BE2C (cell line): ENCODE measurements at regions not wholly inside any gene's neighbourhood (a gene's known extent, or its start where the extent isn't known, plus 50 kb on each side); places are given as distances from the start of the nearest gene placed in this dataset.

Experiments
- DNase-seq: peaks from one replicate; pipeline ENCODE4 v3.0.0-alpha.2; 2020
- H3K27me3 ChIP-seq: fragments of 250-450 bp; sonication (Bioruptor Pico); 2 replicates; pipeline ENCODE4 v1.5.1; 2020; ENCODE audit warnings: mild to moderate bottlenecking
- H3K36me3 ChIP-seq: fragments of 250-450 bp; sonication (Bioruptor Pico); 2 replicates; pipeline ENCODE4 v1.5.1; 2020; ENCODE audit warnings: mild to moderate bottlenecking
- H3K4me1 ChIP-seq: fragments of 250-450 bp; sonication (Bioruptor Pico); 2 replicates; pipeline ENCODE4 v1.5.1; 2020
- H3K4me3 ChIP-seq: 2 replicates; pipeline ENCODE4 v1.5.1; 2011; ENCODE audit warnings: low read depth, low read length
- H3K9me3 ChIP-seq: fragments of 250-450 bp; sonication (Bioruptor Pico); 2 replicates; pipeline ENCODE4 v1.5.1; 2020
- CTCF ChIP-seq: IDR thresholded peaks from 2 replicates; pipeline ENCODE4 v1.5.1; 2012; ENCODE audit warnings: mild to moderate bottlenecking, low read depth, low read length

GRCh38 chr1:4210043-4210442 lies 310.0 kb upstream of the C1orf174 start:
- Histone ChIP-seq H3K4me1 (no peaks in the 10 kb centered on the region), H3K9me3 (no peaks in the 10 kb centered on the region), H3K36me3 (no peaks in the 10 kb centered on the region), H3K4me3 (no peak overlapping the region), H3K27me3 (no peaks in the 10 kb centered on the region)
- no peak for TF ChIP-seq CTCF
- no peak for DNase-seq

DNA sequence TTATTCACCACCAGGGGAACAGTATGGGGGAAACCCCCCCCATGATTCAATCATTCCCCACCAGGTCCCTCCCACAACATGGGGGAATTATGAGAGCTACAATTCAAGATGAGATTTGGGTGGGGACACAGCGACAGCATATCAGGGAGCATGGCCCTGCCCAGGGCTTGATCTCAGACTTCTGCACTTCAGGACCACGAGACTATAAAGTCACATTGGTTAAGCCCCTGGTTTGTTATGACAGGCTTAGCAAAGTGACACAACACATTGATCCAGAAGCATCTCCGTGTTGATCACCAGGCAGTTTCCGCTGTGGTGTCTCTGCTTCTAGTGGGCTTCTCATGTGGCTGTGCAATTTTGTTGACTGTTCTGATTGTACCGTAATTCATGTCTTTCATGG lies 312.7 kb upstream of the C1orf174 start:
- no peaks in the 10 kb centered on the region for H3K27me3 ChIP-seq
- no peak for DNase-seq
- H3K4me1 ChIP-seq = no peaks in the 10 kb centered on the region
- no peak overlapping the region for H3K4me3 ChIP-seq
- no peak for TF ChIP-seq CTCF
- H3K9me3 ChIP-seq = no peaks in the 10 kb centered on the region
- H3K36me3 ChIP-seq = no peaks in the 10 kb centered on the region

DNA sequence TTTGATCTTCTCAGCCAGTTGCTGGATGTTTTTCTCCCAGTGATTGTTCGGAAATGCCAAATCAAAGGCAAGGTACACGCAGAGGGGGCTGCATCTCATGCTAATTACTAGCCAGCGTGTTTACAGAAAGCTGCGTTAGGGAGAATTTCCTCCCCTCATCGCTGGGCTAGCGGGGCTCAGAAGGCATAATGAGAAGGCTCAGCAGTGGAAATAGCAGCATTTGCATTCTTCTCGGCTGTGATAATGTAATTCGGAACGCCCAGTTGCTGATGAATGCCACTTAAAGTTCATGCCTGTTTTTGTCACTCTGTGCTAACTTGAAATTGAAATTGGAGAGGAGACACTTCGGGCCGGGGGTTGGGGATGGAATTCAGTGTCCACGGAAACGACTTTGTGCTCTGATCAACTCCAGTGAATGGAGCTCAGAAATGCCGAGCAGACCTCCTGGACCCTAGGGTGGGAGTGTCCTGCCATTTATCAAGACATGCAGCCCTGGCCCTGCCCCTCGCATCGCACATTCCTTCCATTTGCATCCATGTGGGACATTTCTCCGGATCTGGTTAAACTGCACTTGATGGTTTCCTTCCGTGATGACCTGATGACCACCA lies 313.4 kb upstream of the C1orf174 start:
- H3K27me3 ChIP-seq = no peaks in the 10 kb centered on the region
- H3K9me3 ChIP-seq = no peaks in the 10 kb centered on the region
- H3K4me3 ChIP-seq = no peak overlapping the region
- no peak for TF ChIP-seq CTCF
- H3K4me1 ChIP-seq = no peaks in the 10 kb centered on the region
- no peak for DNase-seq
- H3K36me3 ChIP-seq = no peaks in the 10 kb centered on the region

GRCh38 chr1:4214826-4215225 lies 314.8 kb upstream of the C1orf174 start:
- Histone ChIP-seq H3K4me1 (no peaks in the 10 kb centered on the region), H3K4me3 (no peak overlapping the region), H3K27me3 (no peaks in the 10 kb centered on the region), H3K9me3 (no peaks in the 10 kb centered on the region), H3K36me3 (no peaks in the 10 kb centered on the region)
- no peak for TF ChIP-seq CTCF
- DNase-seq = no peak

DNA sequence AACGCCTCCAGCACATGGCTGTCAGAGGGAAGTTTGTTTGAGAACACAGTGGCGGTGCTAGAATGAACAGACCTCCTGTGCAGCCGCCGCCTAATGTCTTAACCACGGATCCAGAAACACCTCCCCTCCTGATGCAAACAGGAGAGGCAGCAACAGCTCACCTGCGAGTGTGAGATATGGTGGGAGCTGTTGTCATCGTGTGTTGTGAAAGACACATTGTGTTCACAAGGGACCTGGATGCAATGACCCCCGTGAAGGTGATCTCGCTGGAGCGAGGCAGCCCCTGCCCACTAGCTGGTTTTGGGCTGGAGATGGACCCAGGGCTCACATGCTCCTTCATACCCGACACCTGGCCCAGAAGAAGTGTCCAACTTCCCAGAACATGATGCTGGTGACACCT lies 315.3 kb upstream of the C1orf174 start:
- DNase-seq = no peak
- Histone ChIP-seq H3K27me3 (no peaks in the 10 kb centered on the region), H3K9me3 (no peaks in the 10 kb centered on the region), H3K4me1 (no peaks in the 10 kb centered on the region), H3K4me3 (no peak overlapping the region), H3K36me3 (no peaks in the 10 kb centered on the region)
- no peak for TF ChIP-seq CTCF

- TF ChIP-seq CTCF = no peak
- Histone ChIP-seq H3K4me3 (no peak overlapping the region), H3K27me3 (no peaks in the 10 kb centered on the region), H3K36me3 (no peaks in the 10 kb centered on the region), H3K9me3 (no peaks in the 10 kb centered on the region), H3K4me1 (no peaks in the 10 kb centered on the region)
- no peak for DNase-seq
Observed at GRCh38 chr1:4216231-4216630, 316.2 kb upstream of the C1orf174 start.
